HEK293 (cell line): ENCODE measurements at regions not wholly inside any gene's neighbourhood (a gene's known extent, or its start where the extent isn't known, plus 50 kb on each side); places are given as distances from the start of the nearest gene placed in this dataset.

Source experiments
- ZNF510 ChIP-seq: fragments of 450-650 bp; formaldehyde crosslinking; IDR thresholded peaks from 2 replicates; pipeline ENCODE4 v1.5.1; 2018; ENCODE audit warnings: mild to moderate bottlenecking, missing genetic modification characterization, missing biosample characterization; ENCODE audit not compliant: insufficient replicate concordance
- TF ChIP-seq, protein P1 (sequence below): fragments of 450-650 bp; formaldehyde crosslinking; IDR thresholded peaks from 2 replicates; pipeline ENCODE4 v1.5.1; 2016; ENCODE audit warnings: missing biosample characterization, missing genetic modification characterization

- TF ChIP-seq, protein P1, sequence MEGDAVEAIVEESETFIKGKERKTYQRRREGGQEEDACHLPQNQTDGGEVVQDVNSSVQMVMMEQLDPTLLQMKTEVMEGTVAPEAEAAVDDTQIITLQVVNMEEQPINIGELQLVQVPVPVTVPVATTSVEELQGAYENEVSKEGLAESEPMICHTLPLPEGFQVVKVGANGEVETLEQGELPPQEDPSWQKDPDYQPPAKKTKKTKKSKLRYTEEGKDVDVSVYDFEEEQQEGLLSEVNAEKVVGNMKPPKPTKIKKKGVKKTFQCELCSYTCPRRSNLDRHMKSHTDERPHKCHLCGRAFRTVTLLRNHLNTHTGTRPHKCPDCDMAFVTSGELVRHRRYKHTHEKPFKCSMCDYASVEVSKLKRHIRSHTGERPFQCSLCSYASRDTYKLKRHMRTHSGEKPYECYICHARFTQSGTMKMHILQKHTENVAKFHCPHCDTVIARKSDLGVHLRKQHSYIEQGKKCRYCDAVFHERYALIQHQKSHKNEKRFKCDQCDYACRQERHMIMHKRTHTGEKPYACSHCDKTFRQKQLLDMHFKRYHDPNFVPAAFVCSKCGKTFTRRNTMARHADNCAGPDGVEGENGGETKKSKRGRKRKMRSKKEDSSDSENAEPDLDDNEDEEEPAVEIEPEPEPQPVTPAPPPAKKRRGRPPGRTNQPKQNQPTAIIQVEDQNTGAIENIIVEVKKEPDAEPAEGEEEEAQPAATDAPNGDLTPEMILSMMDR (tag by site-specific recombination) = no peak
- TF ChIP-seq ZNF510 = no peak
Observed at GRCh38 chr3:124395584-124396338, 334.5 kb upstream of the UMPS start.
